ENCODE measurements at regions not wholly inside any gene's neighbourhood (a gene's known extent, or its start where the extent isn't known, plus 50 kb on each side); places are given as distances from the start of the nearest gene placed in this dataset.

GRCh38 chr1:219265026-219265515 is 91.4 kb downstream of the LYPLAL1 start:
- no peak for DNase-seq

DNA sequence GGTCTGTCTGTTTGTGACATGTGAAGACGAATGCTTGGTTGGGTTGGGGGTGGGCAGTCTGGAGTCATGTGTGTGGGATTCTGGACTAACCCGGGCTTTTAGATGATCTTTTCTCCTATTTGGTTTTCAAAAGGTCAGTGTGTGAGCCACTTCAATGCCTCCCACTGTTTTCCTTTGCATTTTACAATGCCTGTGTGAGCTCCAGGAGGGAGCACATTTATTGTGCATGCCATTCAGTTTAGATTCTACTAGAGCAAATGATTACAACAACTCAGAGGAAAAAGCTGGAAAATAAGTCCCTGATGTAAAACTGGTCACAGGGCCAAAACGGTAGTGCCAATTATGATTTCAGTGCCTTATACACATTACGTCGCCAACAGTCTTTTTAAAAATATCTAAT is 90.9 kb downstream of the LYPLAL1 start:
- DNase-seq = no peak

Data from stimulated activated CD4-positive, alpha-beta T cell treated with anti-CD3 and anti-CD28 coated beads, Interleukin-2, amount 100 ng/mL, for 48 hours (primary cell).